CD14-positive monocyte (primary cell): ENCODE measurements at regions not wholly inside any gene's neighbourhood (a gene's known extent, or its start where the extent isn't known, plus 50 kb on each side); places are given as distances from the start of the nearest gene placed in this dataset.

Experiments used
- DNase-seq, 3 donors: peaks; one replicate each; pipeline ENCODE4 v3.0.0-alpha.2; 2011 to 2022
- H2AFZ ChIP-seq: 2 replicates; pipeline ENCODE4 v1.6.0; 2012; ENCODE audit warnings: mild to moderate bottlenecking, low read depth, low read length, inconsistent platforms; ENCODE audit not compliant: insufficient read depth, poor library complexity, severe bottlenecking
- H3K27ac ChIP-seq, 2 donors: 1 replicate in 1 of 2; 2 replicates in 1 of 2; pipeline ENCODE4 v1.5.1; 2012 to 2013; ENCODE audit warnings: low read length in 2 of 2, control low read depth in 1 of 2, inconsistent platforms in 1 of 2, low read depth in 1 of 2, mild to moderate bottlenecking in 1 of 2
- H3K27me3 ChIP-seq, 2 donors: one replicate each; pipeline versions ENCODE4 v1.6.0 to v1.6.1; 2011 to 2013; ENCODE audit warnings: low read length in 2 of 2; ENCODE audit not compliant: control insufficient read depth in 2 of 2, insufficient read depth in 2 of 2
- H3K36me3 ChIP-seq, 2 donors: replicated peaks in 1 of 2; 1 replicate in 1 of 2; 2 replicates in 1 of 2; pipeline versions ENCODE4 v1.5.1 to v1.6.1; 2012 to 2013; ENCODE audit warnings: low read length in 2 of 2, control low read depth in 1 of 2, inconsistent platforms in 1 of 2, mild to moderate bottlenecking in 1 of 2; ENCODE audit not compliant: insufficient read depth in 2 of 2, control insufficient read depth in 1 of 2
- H3K4me1 ChIP-seq, 2 donors: 1 replicate in 1 of 2; 2 replicates in 1 of 2; pipeline versions ENCODE4 v1.5.1 to v1.6.1; 2012 to 2013; ENCODE audit warnings: low read length in 2 of 2, control low read depth in 1 of 2, inconsistent platforms in 1 of 2, mild to moderate bottlenecking in 1 of 2, moderate library complexity in 1 of 2; ENCODE audit not compliant: insufficient read depth in 2 of 2, control insufficient read depth in 1 of 2
- H3K4me2 ChIP-seq: replicated peaks from 2 replicates; pipeline ENCODE3; 2012; ENCODE audit warnings: low read length, moderate library complexity, mild to moderate bottlenecking; ENCODE audit not compliant: poor library complexity, severe bottlenecking; ENCODE audit errors: extremely low read depth
- H3K4me3 ChIP-seq, 3 experiments: fragments of 200-600 bp in 1 of 3; sonication (generic) in 1 of 3; replicated peaks in 1 of 3; 1 replicate in 2 of 3; 2 replicates in 1 of 3; pipeline ENCODE4 v1.5.1; 2011 to 2013; ENCODE audit warnings: low read length in 3 of 3, mild to moderate bottlenecking in 3 of 3, control low read depth in 2 of 3, low read depth in 2 of 3, inconsistent platforms in 1 of 3, moderate library complexity in 1 of 3
- H3K79me2 ChIP-seq: 2 replicates; pipeline ENCODE4 v1.6.0; 2012; ENCODE audit warnings: mild to moderate bottlenecking, control low read depth, inconsistent platforms, low read length, moderate library complexity; ENCODE audit not compliant: insufficient read depth
- H3K9ac ChIP-seq: 2 replicates; pipeline ENCODE4 v1.6.0; 2017; ENCODE audit warnings: low read length, mild to moderate bottlenecking; ENCODE audit not compliant: insufficient read depth, poor library complexity, severe bottlenecking
- H3K9me3 ChIP-seq, 2 donors: replicated peaks in 1 of 2; 1 replicate in 1 of 2; 2 replicates in 1 of 2; pipeline versions ENCODE4 v1.5.1 to v1.6.1; 2012 to 2013; ENCODE audit warnings: low read length in 2 of 2, control low read depth in 1 of 2; ENCODE audit not compliant: control insufficient read depth in 1 of 2, insufficient read depth in 1 of 2
- H4K20me1 ChIP-seq: 2 replicates; pipeline ENCODE4 v1.6.0; 2012; ENCODE audit warnings: mild to moderate bottlenecking, low read length, control low read depth, moderate library complexity; ENCODE audit not compliant: insufficient read depth
- H3K27ac Mint-ChIP-seq, 7 donors: one replicate each; pipeline ENCODE4 v1.8.0; 2020; ENCODE audit warnings: mild to moderate bottlenecking in 7 of 7, mixed read lengths in 7 of 7, moderate library complexity in 6 of 7, inconsistent platforms in 2 of 7
- H3K27me3 Mint-ChIP-seq, 3 donors: one replicate each; pipeline ENCODE4 v1.8.0; 2021 to 2022; ENCODE audit warnings: low read depth in 3 of 3, mild to moderate bottlenecking in 3 of 3, mixed read lengths in 3 of 3, moderate library complexity in 3 of 3, inconsistent platforms in 1 of 3
- H3K36me3 Mint-ChIP-seq, 2 donors: one replicate each; pipeline ENCODE4 v1.8.0; 2020; ENCODE audit warnings: mixed read lengths in 2 of 2, inconsistent platforms in 1 of 2, mild to moderate bottlenecking in 1 of 2
- H3K4me1 Mint-ChIP-seq: one replicate; pipeline ENCODE4 v1.8.0; 2020; ENCODE audit warnings: mild to moderate bottlenecking, mixed read lengths
- H3K4me3 Mint-ChIP-seq, 2 donors: one replicate each; pipeline ENCODE4 v1.8.0; 2020; ENCODE audit warnings: mild to moderate bottlenecking in 2 of 2, mixed read lengths in 2 of 2, moderate library complexity in 1 of 2
- H3K9me3 Mint-ChIP-seq, 7 donors: one replicate each; pipeline ENCODE4 v1.8.0; 2020 to 2022; ENCODE audit warnings: mixed read lengths in 7 of 7, mild to moderate bottlenecking in 6 of 7, moderate library complexity in 6 of 7, inconsistent platforms in 2 of 7
- WGBS: methylation state at CpG from one replicate; pipeline ENCODE4 v1.1.5; 2013; ENCODE audit warnings: missing lambda C conversion rate; ENCODE audit not compliant: insufficient coverage; 5-methylcytosine and 5-hydroxymethylcytosine counted together
- intact Hi-C, 2 donors: fragments of 100-400 bp; cut with micrococcal nuclease; formaldehyde crosslinking; loops; one replicate each; pipeline versions ENCODE4 v1.15.0 to v1.15.1; 2023
- TF ChIP-seq, protein P1 (sequence below): fragments of 200-600 bp; IDR thresholded peaks from one replicate; pipeline ENCODE4 v1.8.0; 2022; ENCODE audit warnings: antibody characterized with exemption, mild to moderate bottlenecking

DNA sequence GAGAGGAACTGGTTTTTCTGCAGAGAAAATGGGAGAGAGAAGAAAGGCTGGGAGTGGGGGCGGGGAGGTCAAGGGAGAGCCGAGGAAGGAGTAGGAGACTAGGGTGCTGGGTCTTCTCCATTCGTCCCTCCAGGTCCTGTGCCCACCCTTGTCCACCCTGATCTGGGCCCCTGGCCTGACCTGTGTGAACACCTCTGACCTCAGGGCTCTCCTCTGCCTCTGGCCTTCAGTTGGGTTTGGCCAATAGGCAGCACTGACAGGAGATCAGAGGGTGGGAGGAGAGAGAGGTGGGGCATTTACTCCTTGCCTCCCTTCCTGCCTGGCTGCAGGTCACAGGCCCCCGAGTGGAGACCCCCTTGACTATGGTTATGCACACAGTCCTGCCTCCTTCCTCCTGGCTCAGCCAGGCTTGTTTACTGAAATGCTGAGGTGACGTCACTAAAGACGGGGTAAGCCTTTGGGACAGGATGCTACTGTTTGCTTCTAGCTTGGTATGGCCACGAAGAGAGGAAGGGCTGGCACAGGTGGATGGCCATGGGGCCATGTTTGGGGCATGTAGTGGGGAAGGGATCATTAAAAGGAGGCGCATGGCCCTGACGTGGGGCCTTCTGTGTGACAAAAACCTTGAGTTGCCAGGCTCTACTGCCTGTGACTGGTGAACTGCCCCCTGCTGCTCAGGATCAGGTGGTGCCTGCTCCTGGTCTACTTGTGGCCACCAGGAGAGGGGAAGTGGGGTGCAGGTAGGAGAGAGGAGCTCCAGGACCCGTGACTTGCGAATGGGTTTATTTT is 248.7 kb upstream of the CSF3R start:
- Mint-ChIP-seq H3K36me3 (no peaks in the 10 kb centered on the region), H3K27ac (no peak overlapping the region), H3K4me3 (no peak overlapping the region), H3K27me3 (peaks cover 18 to 39% (median 28%) of the 10 kb centered on the region in 3 donors), H3K4me1 (no peaks in the 10 kb centered on the region), H3K9me3 (peaks cover 0 to 2% (median 0%) of the 10 kb centered on the region in 7 donors)
- intact Hi-C loops: no loop called here
- Histone ChIP-seq H2AFZ (no peak overlapping the region), H3K4me1 (no peaks in the 10 kb centered on the region), H3K4me2 (no peak overlapping the region), H3K9me3 (no peaks in the 10 kb centered on the region), H4K20me1 (no peaks in the 10 kb centered on the region), H3K9ac (no peak overlapping the region), H3K27me3 (peaks cover 0 to 12% of the 10 kb centered on the region in 2 donors), H3K4me3 (no peak overlapping the region), H3K36me3 (no peaks in the 10 kb centered on the region), H3K27ac (no peak overlapping the region), H3K79me2 (no peaks in the 10 kb centered on the region)
- WGBS: 66% methylated on average over 9 of the region's 11 CpGs
- TF ChIP-seq, protein P1, sequence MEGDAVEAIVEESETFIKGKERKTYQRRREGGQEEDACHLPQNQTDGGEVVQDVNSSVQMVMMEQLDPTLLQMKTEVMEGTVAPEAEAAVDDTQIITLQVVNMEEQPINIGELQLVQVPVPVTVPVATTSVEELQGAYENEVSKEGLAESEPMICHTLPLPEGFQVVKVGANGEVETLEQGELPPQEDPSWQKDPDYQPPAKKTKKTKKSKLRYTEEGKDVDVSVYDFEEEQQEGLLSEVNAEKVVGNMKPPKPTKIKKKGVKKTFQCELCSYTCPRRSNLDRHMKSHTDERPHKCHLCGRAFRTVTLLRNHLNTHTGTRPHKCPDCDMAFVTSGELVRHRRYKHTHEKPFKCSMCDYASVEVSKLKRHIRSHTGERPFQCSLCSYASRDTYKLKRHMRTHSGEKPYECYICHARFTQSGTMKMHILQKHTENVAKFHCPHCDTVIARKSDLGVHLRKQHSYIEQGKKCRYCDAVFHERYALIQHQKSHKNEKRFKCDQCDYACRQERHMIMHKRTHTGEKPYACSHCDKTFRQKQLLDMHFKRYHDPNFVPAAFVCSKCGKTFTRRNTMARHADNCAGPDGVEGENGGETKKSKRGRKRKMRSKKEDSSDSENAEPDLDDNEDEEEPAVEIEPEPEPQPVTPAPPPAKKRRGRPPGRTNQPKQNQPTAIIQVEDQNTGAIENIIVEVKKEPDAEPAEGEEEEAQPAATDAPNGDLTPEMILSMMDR: no peak
- no peak for DNase-seq

DNA sequence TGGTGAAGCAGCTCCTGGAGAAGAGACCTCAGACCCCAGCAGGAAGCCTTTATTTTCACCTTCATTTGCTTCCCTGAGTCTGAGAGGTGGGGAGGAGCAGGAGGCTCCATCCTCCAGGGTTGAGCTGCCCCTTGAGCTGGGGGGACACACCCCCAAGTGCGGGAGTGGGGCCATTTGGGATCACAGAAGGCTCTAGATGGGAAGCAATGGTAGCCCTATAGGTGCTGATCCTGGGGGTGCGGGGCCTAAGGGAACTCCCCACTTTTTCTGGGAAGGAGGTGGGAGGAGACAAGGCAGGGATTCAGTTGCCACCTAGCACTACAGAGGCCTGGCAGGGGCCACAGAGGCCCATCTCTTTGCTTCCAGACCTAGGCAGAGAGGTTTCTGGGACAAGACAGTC is 247.9 kb upstream of the CSF3R start:
- Histone ChIP-seq H3K4me1 (no peaks in the 10 kb centered on the region), H3K4me2 (no peak overlapping the region), H3K9me3 (no peaks in the 10 kb centered on the region), H3K27me3 (peaks cover 0 to 7% of the 10 kb centered on the region in 2 donors), H3K36me3 (no peaks in the 10 kb centered on the region), H4K20me1 (no peaks in the 10 kb centered on the region), H3K27ac (no peak overlapping the region), H3K9ac (no peak overlapping the region), H3K79me2 (no peaks in the 10 kb centered on the region), H2AFZ (no peak overlapping the region), H3K4me3 (no peak overlapping the region)
- Mint-ChIP-seq H3K4me1 (no peaks in the 10 kb centered on the region), H3K27me3 (peaks cover 18 to 32% (median 20%) of the 10 kb centered on the region in 3 donors), H3K4me3 (no peak overlapping the region), H3K36me3 (no peaks in the 10 kb centered on the region), H3K27ac (no peak overlapping the region), H3K9me3 (peaks cover 0 to 2% (median 0%) of the 10 kb centered on the region in 7 donors)
- TF ChIP-seq, protein P1: no peak
- intact Hi-C loops: no loop called here
- no peak for DNase-seq
- WGBS: 90% methylated on average over 1 of the region's 2 CpGs
